IMR-90 (cell line): ENCODE measurements at regions not wholly inside any gene's neighbourhood (a gene's known extent, or its start where the extent isn't known, plus 50 kb on each side); places are given as distances from the start of the nearest gene placed in this dataset.

ENCODE experiments used
- ATAC-seq: fragments of 200-7000 bp; cut with Tn5 transposase; 2 replicates; pipeline ENCODE4 v1.9.1; 2020; ENCODE audit warnings: low read depth, mild to moderate bottlenecking, moderate library complexity
- BruUV-seq: library from RNA; stranded (reverse); fragments of 400-500 nt; replicated peaks from 2 replicates; lab custom pipeline; 2021; lab: Mats Ljungman, UMichigan
- CTCF ChIA-PET: fragments of 300-600 bp; formaldehyde crosslinking; extraction: SDS; loops from one replicate; lab custom pipeline; 2021; ENCODE audit warnings: antibody characterized with exemption; lab: Yijun Ruan, JAX
- POLR2A ChIA-PET: fragments of 300-600 bp; sonication (Branson Sonifier 250); formaldehyde crosslinking; loops from one replicate; lab custom pipeline; 2022; ENCODE audit warnings: antibody characterized with exemption; ENCODE audit not compliant: unreplicated experiment; lab: Charles Lee
- DNase-seq: peaks from one replicate; pipeline ENCODE4 v3.0.0; 2013
- H2AFZ ChIP-seq: replicated peaks from 2 replicates; pipeline ENCODE3; 2013; ENCODE audit warnings: low read length, mild to moderate bottlenecking; ENCODE audit not compliant: poor library complexity
- H2AK5ac ChIP-seq: 2 replicates; pipeline ENCODE4 v1.6.1; 2013; ENCODE audit warnings: low read depth, low read length, inconsistent platforms
- H2AK9ac ChIP-seq: replicated peaks from 2 replicates; pipeline ENCODE3; 2013; ENCODE audit warnings: mild to moderate bottlenecking, low read depth, low read length, moderate library complexity; ENCODE audit not compliant: poor library complexity
- H2BK120ac ChIP-seq: 2 replicates; pipeline ENCODE4 v1.6.1; 2013; ENCODE audit warnings: low read depth, low read length, inconsistent platforms
- H2BK15ac ChIP-seq: 3 replicates; pipeline ENCODE4 v1.6.1; 2013; ENCODE audit warnings: low read depth, low read length, inconsistent platforms
- H2BK20ac ChIP-seq: 2 replicates; pipeline ENCODE4 v1.6.1; 2013; ENCODE audit warnings: low read depth, mild to moderate bottlenecking, inconsistent platforms, low read length, moderate library complexity
- H2BK5ac ChIP-seq: 2 replicates; pipeline ENCODE4 v1.6.1; 2013; ENCODE audit warnings: mild to moderate bottlenecking, low read depth, low read length, inconsistent platforms; ENCODE audit not compliant: poor library complexity, severe bottlenecking
- H3K14ac ChIP-seq: replicated peaks from 2 replicates; pipeline ENCODE4 v1.6.1; 2013; ENCODE audit warnings: low read depth, low read length, inconsistent platforms
- H3K18ac ChIP-seq: 2 replicates; pipeline ENCODE4 v1.6.1; 2013; ENCODE audit warnings: low read depth, low read length, control low read depth
- H3K23ac ChIP-seq: 2 replicates; pipeline ENCODE4 v1.6.1; 2013; ENCODE audit warnings: low read depth, low read length, inconsistent platforms
- H3K27ac ChIP-seq: 2 replicates; pipeline ENCODE4 v1.5.1; 2013; ENCODE audit warnings: mild to moderate bottlenecking, control low read depth, low read length; ENCODE audit not compliant: insufficient read depth
- H3K27me3 ChIP-seq: 2 replicates; pipeline ENCODE4 v1.6.1; 2013; ENCODE audit warnings: low read length; ENCODE audit not compliant: control insufficient read depth, insufficient read depth
- H3K36me3 ChIP-seq: 2 replicates; pipeline ENCODE4 v1.6.1; 2013; ENCODE audit warnings: low read length, mixed read lengths; ENCODE audit not compliant: control insufficient read depth, insufficient read depth
- H3K4ac ChIP-seq: 2 replicates; pipeline ENCODE4 v1.6.1; 2013; ENCODE audit warnings: low read depth, low read length, inconsistent platforms
- H3K4me1 ChIP-seq: 2 replicates; pipeline ENCODE4 v1.6.1; 2013; ENCODE audit warnings: low read length, mixed read lengths; ENCODE audit not compliant: control insufficient read depth, insufficient read depth
- H3K4me2 ChIP-seq: 2 replicates; pipeline ENCODE4 v1.6.1; 2013; ENCODE audit warnings: low read depth, mild to moderate bottlenecking, control low read depth, low read length, moderate library complexity
- H3K4me3 ChIP-seq: 2 replicates; pipeline ENCODE4 v1.5.1; 2013; ENCODE audit warnings: low read depth, mild to moderate bottlenecking, control low read depth, low read length, moderate library complexity; ENCODE audit not compliant: insufficient read depth
- H3K56ac ChIP-seq: 2 replicates; pipeline ENCODE4 v1.6.1; 2013; ENCODE audit warnings: low read length, inconsistent platforms; ENCODE audit not compliant: insufficient read depth; ENCODE audit errors: extremely low read depth
- H3K79me1 ChIP-seq, 2 experiments: 2 replicates each; pipeline ENCODE4 v1.6.1; 2013; ENCODE audit warnings: low read length in 2 of 2, inconsistent platforms in 1 of 2, low read depth in 1 of 2
- H3K9ac ChIP-seq: 2 replicates; pipeline ENCODE4 v1.6.1; 2013; ENCODE audit warnings: low read depth, low read length, control low read depth
- H3K9me1 ChIP-seq: 2 replicates; pipeline ENCODE4 v1.6.1; 2013; ENCODE audit warnings: low read length, inconsistent platforms; ENCODE audit not compliant: insufficient read depth
- H3K9me3 ChIP-seq: 2 replicates; pipeline ENCODE4 v1.6.1; 2013; ENCODE audit warnings: low read length; ENCODE audit not compliant: control insufficient read depth, insufficient read depth
- H4K20me1 ChIP-seq: 2 replicates; pipeline ENCODE4 v1.6.1; 2013; ENCODE audit warnings: low read length, inconsistent platforms; ENCODE audit not compliant: insufficient read depth
- H4K5ac ChIP-seq: 2 replicates; pipeline ENCODE4 v1.6.1; 2013; ENCODE audit warnings: mild to moderate bottlenecking, low read depth, low read length, control low read depth
- H4K8ac ChIP-seq, 2 experiments: 2 replicates each; pipeline ENCODE4 v1.6.1; 2013; ENCODE audit warnings: low read depth in 2 of 2, low read length in 2 of 2, control low read depth in 1 of 2, inconsistent platforms in 1 of 2
- H4K91ac ChIP-seq: 2 replicates; pipeline ENCODE4 v1.6.1; 2013; ENCODE audit warnings: low read depth, low read length, inconsistent platforms; ENCODE audit not compliant: insufficient read depth
- BHLHE40 ChIP-seq: fragments of 150-350 bp; IDR thresholded peaks from 2 replicates; pipeline ENCODE4 v1.6.1; 2016; ENCODE audit warnings: mild to moderate bottlenecking, low read depth, low read length
- CHD1 ChIP-seq: IDR thresholded peaks from 2 replicates; pipeline ENCODE4 v1.6.1; 2012; ENCODE audit warnings: low read depth, low read length, improper control_type of control experiment
- FOS ChIP-seq: fragments of 150-350 bp; IDR thresholded peaks from 2 replicates; pipeline ENCODE4 v1.6.1; 2016; ENCODE audit warnings: low read depth, low read length
- MAFK ChIP-seq: IDR thresholded peaks from 2 replicates; pipeline ENCODE4 v1.6.1; 2012; ENCODE audit warnings: low read depth, low read length, improper control_type of control experiment
- MXI1 ChIP-seq: IDR thresholded peaks from 2 replicates; pipeline ENCODE4 v1.6.1; 2012; ENCODE audit warnings: low read depth, mild to moderate bottlenecking, low read length, moderate library complexity, borderline replicate concordance
- NFE2L2 ChIP-seq: fragments of 150-350 bp; IDR thresholded peaks from 2 replicates; pipeline ENCODE4 v1.6.1; 2016; ENCODE audit warnings: low read depth, mild to moderate bottlenecking, low read length
- RFX5 ChIP-seq: IDR thresholded peaks from 2 replicates; pipeline ENCODE4 v1.8.0; 2012; ENCODE audit warnings: low read depth, mild to moderate bottlenecking, low read length, moderate library complexity
- USF2 ChIP-seq: fragments of 150-350 bp; IDR thresholded peaks from 2 replicates; pipeline ENCODE4 v1.6.1; 2017; ENCODE audit warnings: mild to moderate bottlenecking, antibody characterized with exemption, low read length, low read depth
- WGBS, 2 experiments: methylation state at CpG; one replicate each; pipeline versions ENCODE4 v1.1.5 to v1.1.7; 2013; ENCODE audit warnings: missing lambda C conversion rate in 2 of 2; ENCODE audit not compliant: insufficient read length in 1 of 2; ENCODE audit errors: extremely low coverage in 2 of 2; 5-methylcytosine and 5-hydroxymethylcytosine counted together
- dilution Hi-C: fragments of 300-500 bp; cut with HindIII; formaldehyde crosslinking; loops from one replicate; pipeline ENCODE4 v1.14.3; 2018; ENCODE audit warnings: low sequenced_read_pairs; ENCODE audit not compliant: unreplicated experiment
- in situ Hi-C: fragments of 300-500 bp; cut with MboI; formaldehyde crosslinking; loops from 3 replicates; pipeline ENCODE4 v1.14.3; 2019; ENCODE audit warnings: low sequenced_read_pairs, inconsistent platforms, mixed read lengths
- intact Hi-C: fragments of 100-400 bp; cut with micrococcal nuclease; formaldehyde crosslinking; loops from 2 replicates; pipeline ENCODE4 v1.10.0; 2022
- TF ChIP-seq, protein P1 (sequence below): fragments of 150-350 bp; IDR thresholded peaks from 2 replicates; pipeline ENCODE4 v1.6.1; 2016; ENCODE audit warnings: low read depth, mild to moderate bottlenecking, low read length, moderate library complexity, borderline replicate concordance
- TF ChIP-seq, protein P2 (sequence below): conservative IDR thresholded peaks from 2 replicates; pipeline ENCODE4 v1.5.1; 2012; ENCODE audit warnings: mild to moderate bottlenecking, low read depth, low read length, improper control_type of control experiment

DNA sequence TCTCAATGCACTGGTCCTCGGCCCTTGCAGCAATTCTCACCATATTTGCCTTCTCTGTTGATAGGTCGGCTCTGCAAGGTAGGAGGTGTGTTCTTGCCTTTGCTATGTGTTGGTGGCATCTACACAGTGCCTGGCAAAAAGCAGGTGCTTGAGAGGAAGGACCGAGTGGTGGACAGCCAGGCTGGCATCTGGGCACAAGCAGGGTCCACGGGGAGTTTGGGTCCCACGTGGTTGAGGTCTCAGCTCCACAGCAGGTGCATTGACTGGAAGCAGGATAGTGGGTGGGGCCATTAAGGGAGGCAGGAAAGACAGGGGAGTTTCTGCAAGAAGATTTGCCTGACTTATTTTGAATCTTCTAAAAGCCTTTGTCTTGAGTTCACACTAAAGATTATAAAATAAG, 81.2 kb upstream of the WNT4 start:
- BruUV-seq: no TSS peak
- Histone ChIP-seq H3K9ac (no peak overlapping the region), H4K91ac (no peak overlapping the region), H2AFZ (no peak overlapping the region), H3K14ac (no peak overlapping the region), H3K9me3 (peaks cover 9% of the 10 kb centered on the region), H2BK5ac (no peak overlapping the region), H3K27ac (no peak overlapping the region), H2BK120ac (no peak overlapping the region), H3K79me1 (no peaks in the 10 kb centered on the region), H3K27me3 (peaks cover 65% of the 10 kb centered on the region), H4K8ac (no peak overlapping the region), H3K23ac (no peak overlapping the region), H4K5ac (no peak overlapping the region), H2AK5ac (no peak overlapping the region), H3K4me1 (no peaks in the 10 kb centered on the region), H3K4me3 (no peak overlapping the region), H3K9me1 (no peaks in the 10 kb centered on the region; the same call in 1 of the 2 replicates), H3K18ac (no peak overlapping the region), H3K36me3 (no peaks in the 10 kb centered on the region), H3K4ac (no peak overlapping the region), H4K20me1 (no peaks in the 10 kb centered on the region), H3K56ac (no peak overlapping the region), H2BK20ac (no peak overlapping the region), H3K4me2 (no peak overlapping the region), H2AK9ac (no peak overlapping the region), H2BK15ac (no peak overlapping the region)
- DNase-seq (no peak), ATAC-seq (no peak)
- dilution Hi-C loops: no loop called here
- intact Hi-C loops: no loop called here
- ChIA-PET CTCF (no interaction called here), POLR2A (no interaction called here)
- in situ Hi-C loops: no loop called here
- TF ChIP-seq, protein P1, sequence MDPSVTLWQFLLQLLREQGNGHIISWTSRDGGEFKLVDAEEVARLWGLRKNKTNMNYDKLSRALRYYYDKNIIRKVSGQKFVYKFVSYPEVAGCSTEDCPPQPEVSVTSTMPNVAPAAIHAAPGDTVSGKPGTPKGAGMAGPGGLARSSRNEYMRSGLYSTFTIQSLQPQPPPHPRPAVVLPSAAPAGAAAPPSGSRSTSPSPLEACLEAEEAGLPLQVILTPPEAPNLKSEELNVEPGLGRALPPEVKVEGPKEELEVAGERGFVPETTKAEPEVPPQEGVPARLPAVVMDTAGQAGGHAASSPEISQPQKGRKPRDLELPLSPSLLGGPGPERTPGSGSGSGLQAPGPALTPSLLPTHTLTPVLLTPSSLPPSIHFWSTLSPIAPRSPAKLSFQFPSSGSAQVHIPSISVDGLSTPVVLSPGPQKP: no peak
- TF ChIP-seq, protein P2, sequence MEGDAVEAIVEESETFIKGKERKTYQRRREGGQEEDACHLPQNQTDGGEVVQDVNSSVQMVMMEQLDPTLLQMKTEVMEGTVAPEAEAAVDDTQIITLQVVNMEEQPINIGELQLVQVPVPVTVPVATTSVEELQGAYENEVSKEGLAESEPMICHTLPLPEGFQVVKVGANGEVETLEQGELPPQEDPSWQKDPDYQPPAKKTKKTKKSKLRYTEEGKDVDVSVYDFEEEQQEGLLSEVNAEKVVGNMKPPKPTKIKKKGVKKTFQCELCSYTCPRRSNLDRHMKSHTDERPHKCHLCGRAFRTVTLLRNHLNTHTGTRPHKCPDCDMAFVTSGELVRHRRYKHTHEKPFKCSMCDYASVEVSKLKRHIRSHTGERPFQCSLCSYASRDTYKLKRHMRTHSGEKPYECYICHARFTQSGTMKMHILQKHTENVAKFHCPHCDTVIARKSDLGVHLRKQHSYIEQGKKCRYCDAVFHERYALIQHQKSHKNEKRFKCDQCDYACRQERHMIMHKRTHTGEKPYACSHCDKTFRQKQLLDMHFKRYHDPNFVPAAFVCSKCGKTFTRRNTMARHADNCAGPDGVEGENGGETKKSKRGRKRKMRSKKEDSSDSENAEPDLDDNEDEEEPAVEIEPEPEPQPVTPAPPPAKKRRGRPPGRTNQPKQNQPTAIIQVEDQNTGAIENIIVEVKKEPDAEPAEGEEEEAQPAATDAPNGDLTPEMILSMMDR: no peak
- TF ChIP-seq USF2 (no peak), MAFK (no peak), RFX5 (no peak), FOS (no peak), CHD1 (no peak), MXI1 (no peak), BHLHE40 (no peak), NFE2L2 (no peak)
- WGBS, 2 experiments: 20% methylated on average over 1 of the region's 5 CpGs; no CpG with 5 or more reads in 1 of the 2 experiments
